ENCODE measurements at regions not wholly inside any gene's neighbourhood (a gene's known extent, or its start where the extent isn't known, plus 50 kb on each side); places are given as distances from the start of the nearest gene placed in this dataset.

DNA sequence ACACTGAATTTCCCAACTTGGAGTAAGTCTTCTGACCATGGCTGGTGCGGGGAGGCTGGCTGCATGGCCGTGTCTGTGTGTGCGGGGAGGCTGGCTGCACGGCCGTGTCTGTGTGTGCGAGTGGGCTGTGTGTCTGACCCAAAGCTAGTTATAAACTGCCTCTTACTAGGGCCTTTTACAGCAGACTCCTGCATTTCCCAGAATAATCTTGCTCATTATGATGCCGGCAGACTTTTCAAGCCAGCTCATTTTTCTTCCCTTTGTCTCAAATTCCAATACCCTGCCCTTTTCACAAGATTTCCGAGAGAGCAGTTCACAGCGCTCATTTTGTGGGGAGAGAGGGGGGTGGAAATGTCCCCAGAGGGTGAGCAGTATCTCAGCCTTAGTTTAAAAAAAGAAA, 470.7 kb upstream of the BRINP1 start:
- Histone ChIP-seq H4K20me1 (ENCODE audit: control insufficient read depth, insufficient read depth, insufficient read length) (no peaks in the 10 kb centered on the region), H2BK15ac (ENCODE audit: low read depth, low read length) (no peak overlapping the region), H4K5ac (ENCODE audit: insufficient read length, low read depth, low read length) (no peak overlapping the region), H3T11ph (ENCODE audit: low read length) (no peak overlapping the region), H4K8ac (replicated peaks; ENCODE audit: insufficient read length, low read depth, low read length) (no peak overlapping the region), H2AFZ (ENCODE audit: low read length) (no peak overlapping the region), H3K23ac (ENCODE audit: insufficient read length, low read depth, low read length) (no peak overlapping the region), H2BK5ac (ENCODE audit: insufficient read length, low read length) (no peak overlapping the region), H2BK12ac (ENCODE audit: insufficient read length, low read depth, low read length) (no peak overlapping the region), H3K14ac (ENCODE audit: insufficient read depth, low read length) (no peak overlapping the region), H2AK5ac (ENCODE audit: insufficient read length, low read length) (no peak overlapping the region), H2BK120ac (ENCODE audit: low read depth, low read length, poor library complexity, severe bottlenecking) (no peak overlapping the region), H3K4ac (ENCODE audit: low read depth, low read length) (no peak overlapping the region), H3K56ac (ENCODE audit: insufficient read length, low read depth, low read length) (no peak overlapping the region), H3K4me2 (ENCODE audit: insufficient read depth, insufficient read length, low read length) (no peak overlapping the region), H3K4me1 (ENCODE audit: insufficient read depth, low read length) (no peaks in the 10 kb centered on the region), H3K9me3 (ENCODE audit: control insufficient read depth, low read depth, low read length) (no peaks in the 10 kb centered on the region), H3K79me2 (ENCODE audit: insufficient read depth, low read length) (no peaks in the 10 kb centered on the region), H3K27me3 (ENCODE audit: insufficient read depth, low read length) (no peaks in the 10 kb centered on the region), H3K79me1 (ENCODE audit: insufficient read depth, low read depth, low read length, poor library complexity, severe bottlenecking) (no peaks in the 10 kb centered on the region), H4K91ac (ENCODE audit: insufficient read length, low read depth, low read length) (no peak overlapping the region), H3K18ac (ENCODE audit: insufficient read length, low read depth, low read length) (no peak overlapping the region), H2BK20ac (ENCODE audit: low read depth, low read length, poor library complexity, severe bottlenecking) (no peak overlapping the region), H3K27ac (ENCODE audit: insufficient read length, low read depth, low read length) (no peak overlapping the region), H3K9ac (ENCODE audit: extremely low read depth, insufficient read length, low read length) (no peak overlapping the region), H3K23me2 (ENCODE audit: insufficient read length, low read depth, low read length, poor library complexity, severe bottlenecking) (no peaks in the 10 kb centered on the region)
- Mint-ChIP-seq H3K4me3 (no peak overlapping the region), H3K27ac (no peak overlapping the region), H3K9me3 (peaks cover 0 to 2% of the 10 kb centered on the region in 2 experiments; a peak in 1 of 5 replicates), H3K36me3 (ENCODE audit: insufficient read depth in 1 of 3, low read depth in 3 of 3) (no peaks in the 10 kb centered on the region), H3K27me3 (ENCODE audit: low read depth) (no peaks in the 10 kb centered on the region; the same call in 1 of the 2 replicates), H3K4me1 (peaks cover 20 to 26% of the 10 kb centered on the region in 2 experiments)
- TF ChIP-seq, protein P1, sequence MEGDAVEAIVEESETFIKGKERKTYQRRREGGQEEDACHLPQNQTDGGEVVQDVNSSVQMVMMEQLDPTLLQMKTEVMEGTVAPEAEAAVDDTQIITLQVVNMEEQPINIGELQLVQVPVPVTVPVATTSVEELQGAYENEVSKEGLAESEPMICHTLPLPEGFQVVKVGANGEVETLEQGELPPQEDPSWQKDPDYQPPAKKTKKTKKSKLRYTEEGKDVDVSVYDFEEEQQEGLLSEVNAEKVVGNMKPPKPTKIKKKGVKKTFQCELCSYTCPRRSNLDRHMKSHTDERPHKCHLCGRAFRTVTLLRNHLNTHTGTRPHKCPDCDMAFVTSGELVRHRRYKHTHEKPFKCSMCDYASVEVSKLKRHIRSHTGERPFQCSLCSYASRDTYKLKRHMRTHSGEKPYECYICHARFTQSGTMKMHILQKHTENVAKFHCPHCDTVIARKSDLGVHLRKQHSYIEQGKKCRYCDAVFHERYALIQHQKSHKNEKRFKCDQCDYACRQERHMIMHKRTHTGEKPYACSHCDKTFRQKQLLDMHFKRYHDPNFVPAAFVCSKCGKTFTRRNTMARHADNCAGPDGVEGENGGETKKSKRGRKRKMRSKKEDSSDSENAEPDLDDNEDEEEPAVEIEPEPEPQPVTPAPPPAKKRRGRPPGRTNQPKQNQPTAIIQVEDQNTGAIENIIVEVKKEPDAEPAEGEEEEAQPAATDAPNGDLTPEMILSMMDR (conservative IDR thresholded peaks at IDR 0.05), result no peak
- no CpG with 5 or more reads among the region's 9 CpGs for WGBS (ENCODE audit: extremely low coverage, insufficient read length, low lambda C conversion rate)
- no peak for DNase-seq

Data from H9 (cell line).